Esophagus squamous epithelium (tissue), 5 donors: ENCODE measurements at regions not wholly inside any gene's neighbourhood (a gene's known extent, or its start where the extent isn't known, plus 50 kb on each side); places are given as distances from the start of the nearest gene placed in this dataset.

Experiments used
- DNase-seq: peaks from one replicate; lab custom pipeline; 2025; lab: John Stamatoyannopoulos, UW
- H3K27ac ChIP-seq, 4 donors: fragments of 200-600 bp; sonication (generic); one replicate each; pipeline ENCODE4 v1.5.1; 2016 to 2019; ENCODE audit warnings: mild to moderate bottlenecking in 1 of 4
- H3K27me3 ChIP-seq, 4 donors: fragments of 200-600 bp; sonication (generic); 1 replicate in 3 of 4; 2 replicates in 1 of 4; pipeline versions ENCODE4 v1.5.1 to v1.6.0; 2017 to 2021; ENCODE audit warnings: antibody characterized with exemption in 1 of 4
- H3K36me3 ChIP-seq, 3 donors: fragments of 200-600 bp; sonication (generic); one replicate each; pipeline ENCODE4 v1.5.1; 2016 to 2019
- H3K4me1 ChIP-seq, 3 donors: fragments of 200-600 bp; sonication (generic); one replicate each; pipeline ENCODE4 v1.5.1; 2017 to 2019
- H3K4me3 ChIP-seq, 4 donors: fragments of 200-600 bp; sonication (generic); 1 replicate in 3 of 4; 2 replicates in 1 of 4; pipeline ENCODE4 v1.5.1; 2016 to 2019; ENCODE audit warnings: mild to moderate bottlenecking in 2 of 4, moderate library complexity in 1 of 4
- H3K9me3 ChIP-seq, 3 donors: fragments of 200-600 bp; sonication (generic); one replicate each; pipeline ENCODE4 v1.5.1; 2016 to 2019
- CTCF ChIP-seq, 6 experiments: fragments of 450-650 bp in 4 of 6; fragments of 200-600 bp in 2 of 6; sonication (generic) in 2 of 6; IDR thresholded peaks; one replicate each; pipeline ENCODE4 v1.5.1; 2016 to 2019; ENCODE audit warnings: antibody characterized with exemption in 6 of 6, mild to moderate bottlenecking in 4 of 6, moderate library complexity in 4 of 6
- POLR2A ChIP-seq, 4 donors: fragments of 450-650 bp; IDR thresholded peaks; one replicate each; pipeline ENCODE4 v1.6.1; 2017; ENCODE audit warnings: antibody characterized with exemption in 4 of 4, mild to moderate bottlenecking in 4 of 4, moderate library complexity in 3 of 4
- WGBS, 2 donors: methylation state at CpG; one replicate each; pipeline ENCODE4 v1.1.5; 2018; 5-methylcytosine and 5-hydroxymethylcytosine counted together
- intact Hi-C: fragments of 100-400 bp; cut with DNase I; formaldehyde crosslinking; loops from one replicate; pipeline ENCODE4 v1.15.0; 2022
- donor health status: DM: yes; HTN: yes; CAD: no.

GRCh38 chr3:72143966-72144717, 359.2 kb upstream of the PROK2 start:
- DNase-seq: no peak
- Histone ChIP-seq H3K27me3 (no peaks in the 10 kb centered on the region), H3K27ac (no peak overlapping the region), H3K9me3 (no peaks in the 10 kb centered on the region), H3K4me1 (no peaks in the 10 kb centered on the region), H3K36me3 (no peaks in the 10 kb centered on the region), H3K4me3 (no peak overlapping the region)
- intact Hi-C loops: no loop called here
- TF ChIP-seq POLR2A (IDR thresholded peaks at IDR 0.05): no peak
- TF ChIP-seq CTCF (IDR thresholded peaks at IDR 0.05): no peak
- WGBS, 2 donors: 68 to 72% methylated on average over 5 to 6 of the region's 6 CpGs

- WGBS, 2 donors: 92% methylated on average over 7 of the region's 7 CpGs
- no peaks in the 10 kb centered on the region for H3K36me3 ChIP-seq
- intact Hi-C loops: no loop called here
- no peak overlapping the region for H3K4me3 ChIP-seq
- H3K4me1 ChIP-seq: no peaks in the 10 kb centered on the region
- DNase-seq: no peak
- TF ChIP-seq POLR2A (IDR thresholded peaks at IDR 0.05) (no peak), CTCF (IDR thresholded peaks at IDR 0.05) (no peak)
- no peaks in the 10 kb centered on the region for H3K27me3 ChIP-seq
- H3K27ac ChIP-seq: no peak overlapping the region
- H3K9me3 ChIP-seq: no peaks in the 10 kb centered on the region
Observed at GRCh38 chr3:72143322-72143721, 358.4 kb upstream of the PROK2 start.

- Histone ChIP-seq H3K36me3 (no peaks in the 10 kb centered on the region), H3K4me3 (no peak overlapping the region), H3K9me3 (no peaks in the 10 kb centered on the region), H3K27ac (no peak overlapping the region), H3K4me1 (no peaks in the 10 kb centered on the region), H3K27me3 (no peaks in the 10 kb centered on the region)
- TF ChIP-seq CTCF (IDR thresholded peaks at IDR 0.05) (no peak), POLR2A (IDR thresholded peaks at IDR 0.05) (no peak)
- WGBS, 2 donors: 60 to 67% methylated on average over 1 of the region's 1 CpG
- intact Hi-C loops: no loop called here
- DNase-seq: no peak
Observed at GRCh38 chr3:72142028-72142427, 357.1 kb upstream of the PROK2 start.

GRCh38 chr3:72141264-72141663, 356.3 kb upstream of the PROK2 start:
- TF ChIP-seq POLR2A (IDR thresholded peaks at IDR 0.05) (no peak), CTCF (IDR thresholded peaks at IDR 0.05) (no peak)
- 57 to 92% methylated on average over 1 of the region's 1 CpG for WGBS, 2 donors
- DNase-seq: no peak

GRCh38 chr3:72139316-72139715, 354.4 kb upstream of the PROK2 start:
- no peak overlapping the region for H3K4me3 ChIP-seq
- H3K4me1 ChIP-seq: no peaks in the 10 kb centered on the region
- no peak overlapping the region for H3K27ac ChIP-seq
- 92 to 100% methylated on average over 2 of the region's 2 CpGs for WGBS, 2 donors
- DNase-seq: no peak
- no peaks in the 10 kb centered on the region for H3K36me3 ChIP-seq
- no peaks in the 10 kb centered on the region for H3K9me3 ChIP-seq
- intact Hi-C loops: no loop called here
- TF ChIP-seq POLR2A (IDR thresholded peaks at IDR 0.05) (no peak), CTCF (IDR thresholded peaks at IDR 0.05) (no peak)
- no peaks in the 10 kb centered on the region for H3K27me3 ChIP-seq

More at GRCh38 chr3:72141264-72141663, 356.3 kb upstream of the PROK2 start:
- H3K27me3 ChIP-seq: no peaks in the 10 kb centered on the region
- no peaks in the 10 kb centered on the region for H3K4me1 ChIP-seq
- H3K27ac ChIP-seq: no peak overlapping the region
- intact Hi-C loops: no loop called here
- H3K9me3 ChIP-seq: no peaks in the 10 kb centered on the region
- no peak overlapping the region for H3K4me3 ChIP-seq
- no peaks in the 10 kb centered on the region for H3K36me3 ChIP-seq
